GM19438 (cell line): ENCODE measurements at regions not wholly inside any gene's neighbourhood (a gene's known extent, or its start where the extent isn't known, plus 50 kb on each side); places are given as distances from the start of the nearest gene placed in this dataset.
"Not testable (repeated sequence)": the region's sequence is repeated elsewhere in the genome, so short reads cannot be mapped to it uniquely, and the experiment has no call there.

Experiments used
- ATAC-seq: cut with Tn5 transposase; IDR thresholded peaks from one replicate; pipeline ENCODE4 v1.9.1; 2021; ENCODE audit warnings: low read depth; ENCODE audit not compliant: unreplicated experiment

DNA sequence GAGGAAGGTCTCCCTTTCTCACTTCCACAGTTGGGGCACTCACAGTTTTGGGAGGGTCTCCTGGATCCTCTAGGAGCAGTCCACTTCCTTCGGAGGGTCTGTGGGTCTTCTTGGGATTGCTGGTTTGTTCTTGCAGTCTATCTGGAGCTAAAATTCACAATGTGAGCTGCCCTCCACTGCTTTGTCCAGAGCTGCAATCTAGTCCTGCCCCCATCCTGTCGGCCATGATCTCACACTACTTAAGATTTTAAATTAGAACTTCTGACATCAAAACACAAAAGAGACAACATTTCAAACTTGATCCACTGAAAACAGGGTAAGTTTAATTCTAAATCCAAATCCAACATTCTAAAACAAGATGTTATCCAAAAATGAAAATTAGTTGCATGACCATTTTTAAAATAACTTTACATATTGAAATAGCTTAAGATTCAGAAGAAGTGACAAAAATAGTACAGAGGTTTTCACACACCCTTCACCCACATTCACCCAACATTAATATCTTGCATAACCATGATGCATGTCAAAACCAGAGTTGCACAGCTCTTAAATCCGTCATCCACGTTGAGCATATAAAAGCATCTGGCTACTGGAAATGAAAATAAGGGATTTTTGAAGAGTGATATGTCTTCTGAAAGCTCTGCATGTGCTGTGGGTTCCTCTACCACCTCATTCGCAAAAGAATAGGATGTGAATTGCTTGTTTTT, 113.7 kb upstream of the EPB41L4A start:
- ATAC-seq: no peak

DNA sequence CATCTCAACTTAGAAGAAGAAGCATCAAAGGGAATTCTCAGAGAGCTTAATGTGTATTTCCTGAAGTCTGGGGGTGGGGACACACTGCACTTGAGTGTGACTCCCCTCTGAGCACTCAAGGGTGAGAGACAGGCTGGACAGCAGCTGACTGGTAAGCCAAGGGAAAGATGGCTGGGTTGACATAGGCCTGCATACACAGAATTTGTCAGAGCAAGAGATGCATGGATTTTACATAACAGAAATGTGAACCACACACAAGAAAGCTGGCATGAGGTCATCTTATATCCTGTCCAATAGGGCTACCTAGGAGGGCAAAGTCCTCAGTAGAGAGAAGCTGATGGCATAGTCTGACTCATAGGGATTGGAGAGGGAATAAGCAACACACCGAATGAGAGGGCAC, 114.3 kb upstream of the EPB41L4A start:
- no peak for ATAC-seq

DNA sequence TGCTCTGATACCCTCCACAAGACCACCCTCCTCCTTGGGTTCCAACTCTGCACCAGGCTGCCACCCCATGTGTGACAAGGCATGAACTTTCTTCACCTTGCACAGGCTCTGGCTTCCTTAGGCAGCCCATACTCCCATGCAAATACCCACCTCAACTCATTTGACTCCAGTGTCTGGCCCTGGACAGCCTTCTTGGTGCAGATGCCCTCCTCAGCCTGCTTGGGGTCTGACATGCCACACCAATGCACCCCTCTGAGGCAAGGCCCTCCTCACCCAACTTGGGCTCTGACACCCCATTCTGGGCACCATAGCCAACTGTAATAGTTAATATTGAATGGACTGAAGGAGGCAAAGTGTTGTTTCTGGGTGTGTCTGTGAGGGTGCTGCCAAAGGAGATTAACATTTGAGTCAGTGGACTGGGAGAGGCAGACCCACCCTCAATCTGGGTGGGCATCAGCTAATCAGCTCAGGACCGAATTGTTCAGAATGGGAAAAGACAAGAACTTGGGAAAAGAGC, 115.0 kb upstream of the EPB41L4A start:
- no peak for ATAC-seq

DNA sequence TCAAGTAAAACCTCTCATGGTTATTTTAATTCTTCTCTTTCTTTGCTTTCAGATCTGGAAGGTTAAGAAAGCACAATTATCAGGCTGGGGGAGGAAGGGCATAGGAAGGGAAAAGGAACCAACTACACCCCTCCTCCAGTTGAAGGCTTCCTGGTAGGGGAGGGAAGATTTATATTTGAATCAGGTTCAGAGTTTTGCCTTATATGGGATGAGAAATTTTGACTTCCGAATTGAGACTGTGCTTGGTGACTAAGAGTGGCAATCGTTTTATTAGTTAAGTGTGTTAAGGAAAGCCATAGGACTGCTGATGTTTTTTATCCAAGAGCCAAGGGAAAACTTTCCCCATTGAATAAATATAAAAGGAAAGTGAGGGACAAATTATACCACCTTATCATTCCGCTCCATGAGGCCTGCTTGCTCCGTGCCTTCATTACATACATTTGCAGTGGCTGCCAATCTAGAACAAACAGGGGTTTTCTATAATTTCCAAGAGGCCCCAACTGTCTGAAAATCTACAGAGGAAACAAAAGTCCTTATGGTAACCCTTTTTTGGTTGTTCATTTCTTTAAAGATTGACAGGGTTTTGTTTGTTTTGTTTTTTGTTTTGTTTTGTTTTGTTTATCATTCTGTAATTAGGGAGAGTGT, 115.7 kb upstream of the EPB41L4A start:
- ATAC-seq: no peak

DNA sequence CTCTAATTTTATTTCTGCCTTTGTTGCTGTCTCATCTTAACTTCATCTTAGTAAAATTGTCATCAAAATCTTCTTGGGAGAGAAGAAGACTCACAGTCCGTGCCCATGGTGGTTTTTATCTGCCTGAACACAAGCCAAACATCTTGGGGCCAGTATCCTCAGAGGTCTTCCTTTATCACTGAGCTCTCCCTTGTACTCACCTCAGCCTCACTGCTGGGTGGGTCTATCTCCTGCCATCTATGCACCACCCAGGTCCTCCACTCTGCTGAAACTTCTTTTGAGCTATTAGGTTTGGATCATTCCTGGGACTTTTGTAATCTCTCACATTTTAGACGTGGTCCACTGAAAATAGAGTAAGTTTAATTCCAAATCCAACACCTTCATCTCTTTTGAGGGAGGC, 116.3 kb upstream of the EPB41L4A start:
- no peak for ATAC-seq

DNA sequence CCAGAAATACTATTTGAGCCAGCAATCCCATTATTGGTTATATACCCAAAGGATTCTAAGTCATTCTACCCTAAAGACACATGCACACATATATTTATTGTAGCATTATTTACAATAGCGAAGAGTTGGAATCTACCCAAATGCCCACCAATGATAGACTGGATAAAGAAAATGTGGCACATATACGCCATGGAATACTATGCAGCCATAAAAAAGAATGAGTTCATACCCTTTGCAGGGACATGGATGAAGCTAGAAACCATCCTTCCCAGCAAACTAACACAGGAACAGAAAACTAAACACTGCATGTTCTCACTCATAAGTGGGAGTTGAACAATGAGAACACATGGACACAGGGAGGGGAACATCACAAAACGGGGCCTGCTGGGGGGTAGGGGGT, 125.5 kb upstream of the EPB41L4A start:
- ATAC-seq: not testable (repeated sequence)

DNA sequence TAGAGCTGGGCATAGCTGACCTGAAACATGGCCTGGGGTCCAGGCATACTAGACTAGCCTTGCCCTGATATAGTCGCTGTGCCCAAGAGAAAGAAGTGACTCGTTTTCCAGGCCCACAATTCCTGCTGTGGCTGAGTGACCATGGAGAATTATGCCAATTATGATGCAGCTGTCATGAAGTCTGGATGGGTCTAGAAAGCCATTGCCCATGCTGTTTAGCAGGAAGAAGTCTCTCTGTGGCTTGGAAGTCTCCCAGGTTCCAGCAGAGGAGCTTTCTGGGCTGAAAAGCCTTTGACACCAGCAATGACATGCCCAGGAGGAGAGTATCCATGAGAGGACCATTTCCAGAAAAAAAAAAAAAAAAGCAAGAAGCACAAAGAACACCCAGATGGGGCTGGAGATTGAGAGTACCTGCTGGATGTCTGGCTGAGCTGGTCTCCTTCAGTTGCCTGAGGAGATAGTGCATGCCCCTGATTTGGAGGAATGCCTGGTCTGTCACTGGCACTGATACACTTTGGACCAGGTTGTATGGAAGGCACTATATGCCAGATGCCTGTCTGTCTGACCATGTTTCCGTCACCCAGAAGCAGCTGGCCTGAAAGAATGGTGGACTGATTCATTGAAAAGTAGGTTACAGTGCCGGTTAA, 128.0 kb upstream of the EPB41L4A start:
- ATAC-seq: no peak

DNA sequence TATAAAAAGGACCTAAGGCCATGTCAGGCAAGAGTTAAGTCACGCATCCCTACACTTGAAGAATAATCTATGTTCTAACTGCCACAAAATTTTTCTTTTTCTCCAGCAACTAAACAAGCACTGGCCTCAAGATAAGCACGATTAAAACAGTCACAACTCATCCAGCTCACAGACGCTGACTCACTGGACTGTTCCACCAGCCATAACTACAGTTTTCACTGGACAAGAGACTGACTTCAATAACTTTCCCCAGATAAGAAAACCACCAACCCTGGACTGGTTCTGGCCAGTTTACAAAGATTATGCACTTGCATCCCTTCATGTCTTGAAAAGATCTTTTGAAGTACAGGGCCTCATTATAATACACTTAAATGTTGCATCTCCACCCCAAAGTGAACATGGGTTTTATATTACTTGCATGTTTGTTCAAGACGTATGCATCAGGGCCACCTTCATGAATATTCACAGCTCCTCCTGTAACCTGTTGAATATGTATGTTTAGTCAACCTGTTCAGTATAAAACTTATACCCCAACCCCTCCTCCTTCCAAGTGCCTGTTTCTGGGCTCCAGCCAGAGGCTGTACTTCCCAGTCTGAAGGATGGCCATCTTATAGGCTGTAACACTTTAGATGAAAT, 129.3 kb upstream of the EPB41L4A start:
- no peak for ATAC-seq

DNA sequence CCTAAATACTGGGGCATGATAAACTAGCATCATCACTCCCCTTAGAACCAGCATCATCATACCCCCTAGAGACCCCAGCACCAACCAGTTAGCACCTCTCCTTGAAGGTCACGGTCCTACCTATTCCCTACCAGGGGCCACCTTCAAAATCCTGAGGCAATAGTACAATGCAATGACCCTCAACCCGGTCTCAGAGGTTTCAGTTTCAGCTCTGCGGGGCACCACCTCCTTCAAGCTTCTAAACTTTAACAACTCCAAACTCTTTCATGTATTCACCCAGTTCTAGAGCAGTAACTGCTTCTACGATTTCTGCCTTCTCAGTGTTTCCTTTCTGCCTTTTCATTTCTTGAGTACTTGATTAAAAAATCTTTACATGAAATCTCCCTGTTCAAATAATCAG, 130.1 kb upstream of the EPB41L4A start:
- no peak for ATAC-seq

DNA sequence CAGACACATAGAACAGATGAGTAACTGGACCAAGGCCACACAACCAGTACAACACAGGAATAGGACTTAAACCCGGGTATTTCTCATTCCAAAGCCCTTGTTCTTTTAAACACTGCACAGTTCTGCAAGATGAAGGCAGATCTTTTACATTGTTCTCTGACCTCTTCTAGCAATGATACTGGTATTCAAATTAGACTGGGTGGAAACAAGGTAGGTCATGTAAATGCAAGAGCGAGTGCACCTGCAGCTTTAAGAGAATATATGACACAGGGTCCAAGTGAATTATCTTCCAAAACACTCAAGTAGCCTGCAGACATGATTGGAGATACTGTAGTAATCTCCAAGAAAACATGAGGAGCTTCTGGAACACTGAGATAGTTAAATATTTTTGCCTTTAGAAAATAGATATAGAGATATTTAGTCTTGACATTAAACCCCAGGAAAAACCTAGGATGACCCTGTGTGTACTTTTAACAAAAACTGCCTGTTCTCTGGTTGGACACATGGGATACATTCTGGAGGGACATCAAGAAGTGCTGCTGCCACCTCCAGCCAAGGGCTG, 130.6 kb upstream of the EPB41L4A start:
- no peak for ATAC-seq

DNA sequence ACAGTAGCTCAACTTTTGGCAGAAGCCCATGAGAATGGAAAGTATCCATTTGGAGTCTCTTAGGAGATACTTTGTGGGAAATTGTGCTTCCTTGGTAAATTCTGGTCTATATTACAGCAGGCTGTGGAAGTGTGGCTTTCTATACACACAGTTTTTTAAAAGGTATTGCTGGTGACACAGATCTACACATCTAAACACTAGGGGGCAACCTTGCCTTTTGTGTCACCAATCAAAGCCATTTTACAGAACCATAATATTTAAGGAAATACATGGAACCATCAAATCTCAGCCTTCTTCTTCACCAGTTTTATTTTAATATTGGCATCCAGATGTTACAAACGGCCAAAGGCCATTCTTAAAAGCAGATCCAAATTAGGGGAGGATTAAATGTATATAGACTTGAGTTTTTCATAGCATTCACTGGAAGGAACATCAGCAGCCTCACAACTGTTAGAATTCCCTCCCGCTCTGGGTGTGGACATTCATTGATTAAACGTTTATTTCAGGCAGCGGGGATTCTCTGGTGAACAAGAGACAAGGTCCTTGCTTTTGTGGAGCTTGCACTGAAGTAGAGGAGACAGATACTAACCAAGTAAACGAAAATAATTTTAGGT, 132.4 kb upstream of the EPB41L4A start:
- ATAC-seq: no peak

DNA sequence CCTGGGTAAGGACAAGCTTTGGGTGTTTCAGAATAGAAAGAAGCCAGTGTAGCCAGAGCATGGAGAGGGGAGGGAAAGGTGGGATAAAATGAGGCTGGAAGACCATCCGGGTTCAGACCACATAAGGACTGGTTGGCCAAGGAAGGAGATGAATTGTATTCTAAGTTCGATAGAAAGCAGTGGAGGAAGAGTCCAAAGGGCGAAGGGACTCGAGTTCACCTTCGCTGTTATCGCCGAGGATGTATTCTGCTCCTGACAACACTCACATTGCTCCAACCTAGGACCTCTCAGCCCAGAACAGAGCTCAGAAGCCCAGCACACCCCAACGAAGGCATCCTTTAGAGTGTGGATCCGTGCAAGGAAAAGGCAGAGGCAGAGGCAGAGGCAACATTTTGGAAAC, 133.1 kb upstream of the EPB41L4A start:
- ATAC-seq: no peak

DNA sequence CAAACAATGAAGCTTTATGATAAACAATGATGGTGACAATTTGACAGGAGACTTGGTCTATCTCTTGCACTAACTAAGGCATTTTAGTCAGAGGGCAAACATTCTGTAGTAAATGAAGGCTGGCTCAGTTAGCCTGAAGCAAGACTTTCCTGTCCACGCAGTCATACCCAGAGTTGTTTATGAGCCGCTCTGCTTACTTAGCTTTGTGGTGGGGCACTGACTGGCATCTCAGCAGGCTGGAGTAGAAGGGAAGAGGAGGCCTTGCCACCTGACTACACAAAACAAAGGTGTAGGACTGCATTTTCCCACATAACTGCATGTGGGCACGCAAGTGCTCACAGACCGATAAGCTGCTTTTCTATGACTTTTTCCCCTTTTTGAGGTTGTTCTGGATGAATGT, 133.7 kb upstream of the EPB41L4A start:
- no peak for ATAC-seq

DNA sequence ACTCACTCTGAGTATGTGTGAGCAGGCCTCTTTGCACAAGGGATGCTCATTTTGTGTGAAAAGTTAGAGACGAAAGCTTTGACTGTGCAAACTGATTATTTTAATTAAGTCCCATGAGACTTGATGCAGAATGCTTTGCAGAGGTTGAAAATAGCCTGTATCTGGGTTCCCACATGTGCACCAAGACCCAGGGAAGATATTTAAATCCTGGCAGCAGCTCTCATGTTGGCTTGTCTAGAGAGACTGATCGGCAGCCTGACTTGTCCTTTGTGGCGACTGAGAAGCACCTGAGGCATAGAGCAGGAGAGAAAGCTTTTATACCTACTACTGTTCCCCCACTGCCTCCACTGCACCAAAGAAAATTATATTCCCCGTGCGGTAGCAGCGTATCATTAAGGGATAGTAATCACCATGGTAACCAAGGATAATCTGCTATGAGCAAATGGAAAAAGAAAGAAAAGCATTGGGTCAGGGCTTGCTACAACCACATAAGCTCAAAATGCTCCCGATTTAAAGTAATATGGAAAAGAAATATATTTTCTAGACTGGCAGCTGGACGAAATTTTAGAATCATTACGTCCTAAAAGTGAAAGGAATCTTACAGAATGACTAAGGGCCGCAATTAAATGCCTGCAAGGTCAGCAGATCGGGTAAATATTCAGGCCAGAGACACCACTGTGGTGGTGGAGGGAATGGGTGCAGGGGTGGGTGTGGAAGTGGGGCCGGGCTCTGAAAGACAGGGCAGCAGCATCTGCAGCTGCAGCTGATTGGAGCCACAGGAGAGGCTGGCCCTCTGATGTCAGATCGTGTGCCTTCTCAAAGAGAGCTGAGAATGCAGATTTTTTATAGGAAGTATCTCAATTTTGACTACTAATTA, 135.3 kb upstream of the EPB41L4A start:
- no peak for ATAC-seq

DNA sequence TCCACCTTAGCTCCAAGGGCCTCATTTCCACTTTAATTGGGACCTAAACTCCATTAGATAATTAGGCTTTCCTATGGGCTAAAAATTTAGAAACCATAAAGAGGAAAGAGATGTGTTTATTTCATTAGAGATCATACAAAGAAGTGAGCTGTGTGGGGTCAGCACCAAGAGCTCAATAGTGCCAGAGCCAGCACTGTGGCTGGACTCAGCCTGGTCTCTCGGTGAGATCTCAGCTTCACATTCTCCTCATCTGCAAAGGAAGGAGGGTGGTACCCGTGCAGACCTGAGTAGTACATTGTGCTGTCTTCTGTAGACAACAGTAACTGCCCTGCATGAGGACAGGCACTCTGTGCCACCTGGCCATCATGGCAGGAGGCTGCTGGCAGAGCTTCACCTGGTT, 136.1 kb upstream of the EPB41L4A start:
- ATAC-seq: no peak

DNA sequence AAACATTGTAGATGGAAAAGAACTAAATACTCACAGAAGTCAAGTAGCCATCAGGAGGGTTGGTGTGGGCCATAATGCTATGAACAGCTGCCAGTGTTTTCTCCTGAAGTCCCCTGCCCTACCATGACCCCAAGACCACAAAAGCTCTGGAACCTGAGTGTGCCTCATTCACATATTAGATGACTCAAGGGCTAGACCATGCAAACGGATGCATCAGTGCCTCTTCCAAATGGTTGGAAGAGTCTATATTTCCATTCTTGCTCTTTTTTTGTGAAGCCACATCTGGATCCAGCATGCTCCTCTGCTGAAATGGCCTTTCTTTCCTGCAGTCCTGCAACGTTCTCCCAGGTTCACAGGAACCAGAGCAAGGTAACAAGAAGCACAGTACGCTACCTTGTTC, 136.6 kb upstream of the EPB41L4A start:
- ATAC-seq: no peak

DNA sequence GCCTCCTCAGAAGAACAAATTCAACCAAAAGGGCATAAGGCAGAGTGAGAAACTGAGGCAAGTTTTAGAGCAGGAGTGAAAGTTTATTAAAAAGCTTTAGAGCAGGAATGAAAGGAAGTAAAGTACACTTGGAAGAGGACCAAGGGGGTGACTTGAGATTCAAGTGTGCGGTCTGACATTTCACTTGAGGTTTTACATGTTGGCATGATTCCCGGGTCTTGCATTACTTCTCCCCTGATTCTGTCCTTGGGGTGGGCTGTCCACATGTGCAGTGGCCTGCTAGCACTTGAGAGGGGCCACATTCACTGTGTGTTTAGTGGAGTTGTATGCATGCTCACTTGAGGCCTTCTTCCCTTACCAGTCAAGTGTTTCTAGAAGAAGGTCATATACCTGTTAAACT, 140.4 kb upstream of the EPB41L4A start:
- not testable (repeated sequence) for ATAC-seq

DNA sequence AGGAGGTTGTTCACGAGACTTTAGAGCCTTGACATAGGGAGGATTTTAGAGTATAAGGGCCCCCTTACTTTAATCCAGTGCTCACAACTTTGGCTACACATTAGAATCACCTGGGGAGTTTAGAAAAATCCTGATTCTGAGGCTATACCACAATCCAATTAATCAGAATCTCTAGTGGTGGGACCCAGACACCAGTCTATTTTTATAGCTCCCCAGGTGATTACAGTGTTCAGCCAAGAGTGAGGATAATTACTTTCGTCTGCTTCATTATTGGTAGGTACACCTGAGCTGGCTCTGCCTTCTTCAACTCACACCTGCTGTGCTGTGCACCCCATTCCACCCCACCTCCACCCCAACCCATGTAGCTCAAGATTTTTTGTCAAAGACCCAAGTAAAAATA, 141.3 kb upstream of the EPB41L4A start:
- ATAC-seq: no peak

DNA sequence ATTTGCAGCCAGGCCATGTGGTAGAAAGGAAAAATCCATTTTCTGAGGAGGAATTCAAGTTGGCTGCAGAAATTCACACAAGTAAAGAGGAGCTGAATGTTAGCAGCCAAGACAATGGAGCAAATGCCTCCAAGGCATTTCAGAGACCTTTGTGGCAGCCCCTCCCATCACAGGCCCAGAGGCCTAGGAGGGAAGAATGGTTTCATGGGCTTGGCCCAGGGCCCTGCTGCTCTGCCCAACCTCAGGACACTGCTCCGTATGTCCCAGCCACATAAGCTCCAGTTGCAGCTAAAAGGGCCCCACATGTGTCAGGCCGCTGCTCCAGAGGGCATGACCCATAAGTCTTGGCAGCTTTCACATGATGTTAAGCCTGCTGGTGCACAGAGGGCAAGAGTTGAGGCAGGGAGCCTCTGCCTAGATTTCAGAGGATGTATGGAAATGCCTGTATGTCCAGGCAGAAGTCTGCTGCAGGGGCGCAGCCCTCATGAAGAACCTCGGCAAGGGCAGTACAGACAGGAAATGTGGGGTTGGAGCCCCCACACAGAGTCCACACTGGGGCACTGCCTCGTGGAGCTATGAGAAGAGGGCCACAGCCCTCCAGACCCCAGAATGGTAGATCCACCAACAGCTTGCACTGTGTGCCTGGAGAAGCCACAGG, 144.2 kb upstream of the EPB41L4A start:
- ATAC-seq: no peak
